ENCODE measurements at regions not wholly inside any gene's neighbourhood (a gene's known extent, or its start where the extent isn't known, plus 50 kb on each side); places are given as distances from the start of the nearest gene placed in this dataset.

DNA sequence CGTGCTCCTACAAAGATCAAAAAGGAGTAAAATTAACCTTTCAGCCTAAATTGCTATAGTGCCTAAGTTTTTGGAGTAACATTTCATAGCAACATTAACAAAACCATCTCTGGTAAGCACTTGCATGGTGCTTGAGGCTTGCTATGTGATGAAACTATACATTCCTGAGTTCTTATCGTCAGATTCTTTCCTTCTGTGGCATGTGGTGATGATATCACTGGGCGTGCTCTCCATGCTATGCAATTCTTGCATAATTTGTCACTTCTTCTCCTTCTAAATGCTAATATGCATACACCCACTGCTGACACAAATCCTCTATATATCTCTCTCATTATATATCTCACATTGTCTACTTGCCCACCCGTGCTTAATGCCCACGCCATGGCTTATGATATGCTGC is 2019.9 kb downstream of the MAT2B start:
- no peak for TF ChIP-seq ZFP36L1 (CRISPR knock-in tag; IDR thresholded peaks at IDR 0.05)
- no peak for TF ChIP-seq NBN (conservative IDR thresholded peaks at IDR 0.05)
- TF ChIP-seq ZBTB42 (CRISPR knock-in tag; IDR thresholded peaks at IDR 0.05) = no peak
- TF ChIP-seq WIZ (CRISPR knock-in tag; IDR thresholded peaks at IDR 0.05) = no peak
- TF ChIP-seq PLSCR1 (CRISPR knock-in tag; IDR thresholded peaks at IDR 0.05; ENCODE audit: borderline replicate concordance) = no peak
- no peak for TF ChIP-seq ZNF672 (CRISPR knock-in tag; IDR thresholded peaks at IDR 0.05)
- TF ChIP-seq ETV6 (CRISPR knock-in tag; conservative IDR thresholded peaks at IDR 0.05) = no peak
- no peak for TF ChIP-seq CENPX (CRISPR knock-in tag; IDR thresholded peaks at IDR 0.05)
- no peak for TF ChIP-seq JUN (CRISPR knock-in tag; IDR thresholded peaks at IDR 0.05)
- no peak for TF ChIP-seq ZBTB7B (CRISPR knock-in tag; IDR thresholded peaks at IDR 0.05)
- no peak for TF ChIP-seq ZNF891 (CRISPR knock-in tag; IDR thresholded peaks at IDR 0.05)
- no peak for TF ChIP-seq GATAD1 (CRISPR knock-in tag; IDR thresholded peaks at IDR 0.05)
- no peak for TF ChIP-seq SNRNP70 (IDR thresholded peaks at IDR 0.05; ENCODE audit: low read depth, low read length)
- TF ChIP-seq HOXA5 (CRISPR knock-in tag; IDR thresholded peaks at IDR 0.05) = no peak
- no peak for TF ChIP-seq ZFY (CRISPR knock-in tag; IDR thresholded peaks at IDR 0.05)
- no peak for TF ChIP-seq ZNF343 (CRISPR knock-in tag; IDR thresholded peaks at IDR 0.05)
- no peak for TF ChIP-seq SMARCE1 (IDR thresholded peaks at IDR 0.05; ENCODE audit: borderline replicate concordance)
- no peak for TF ChIP-seq POLR2G (IDR thresholded peaks at IDR 0.05; ENCODE audit: low read depth, low read length)
- TF ChIP-seq ZNF513 (CRISPR knock-in tag; conservative IDR thresholded peaks at IDR 0.05) = no peak
- no peak for TF ChIP-seq RFXANK (CRISPR knock-in tag; IDR thresholded peaks at IDR 0.05)
- H3K4me3 ChIP-seq (replicated peaks in 1 of 3; ENCODE audit: insufficient read depth in 1 of 3, low read depth in 2 of 3, low read length in 3 of 3) = no peak overlapping the region
- H3K9ac ChIP-seq (ENCODE audit: insufficient read depth, low read depth, low read length) = no peak overlapping the region
- no peaks in the 10 kb centered on the region; a peak in 1 of 5 replicates for H3K27me3 ChIP-seq (ENCODE audit: control insufficient read depth in 1 of 2, insufficient read depth in 2 of 2, low read length in 2 of 2)
- DNase-seq (ENCODE audit: low spot score) (no peak), FAIRE-seq (no peak), ATAC-seq (no peak)
- no peaks in the 10 kb centered on the region for H3K36me3 ChIP-seq (replicated peaks in 1 of 2; ENCODE audit: control insufficient read depth in 1 of 2, insufficient read depth in 2 of 2, low read length in 2 of 2)
- no peaks in the 10 kb centered on the region for H3K4me1 ChIP-seq (ENCODE audit: insufficient read depth, low read length)
- in situ Hi-C loops (cut with HindIII; ENCODE audit: extremely low pct_ligation_motif_present, low pct_unique_long_range_greater_than_20kb) (no loop called here), intact Hi-C loops (cut with micrococcal nuclease; ENCODE audit: unreplicated experiment) (no loop called here)
- no peaks in the 10 kb centered on the region for H4K20me1 ChIP-seq (ENCODE audit: insufficient read depth, low read length)
- no peak overlapping the region for H3K4me2 ChIP-seq (ENCODE audit: low read depth, low read length)
- ChIA-PET CTCF (ENCODE audit: low intra/inter-chr PET ratio, low total read pairs) (no interaction called here), POLR2A (no interaction called here)
- 4% methylated on average over 5 of the region's 5 CpGs for WGBS (ENCODE audit: low lambda C conversion rate)
- no peak overlapping the region for H2AFZ ChIP-seq (ENCODE audit: low read length)
- H3K9me3 ChIP-seq (ENCODE audit: low read length) = peaks cover 87% of the 10 kb centered on the region
- no peaks in the 10 kb centered on the region for H3K79me2 ChIP-seq (ENCODE audit: insufficient read depth, low read length)
- H3K27ac ChIP-seq (ENCODE audit: extremely low read length, insufficient read depth, low read length) = no peak overlapping the region
- BruUV-seq (replicated peaks) = no TSS peak
